ENCODE measurements at regions not wholly inside any gene's neighbourhood (a gene's known extent, or its start where the extent isn't known, plus 50 kb on each side); places are given as distances from the start of the nearest gene placed in this dataset.

DNA sequence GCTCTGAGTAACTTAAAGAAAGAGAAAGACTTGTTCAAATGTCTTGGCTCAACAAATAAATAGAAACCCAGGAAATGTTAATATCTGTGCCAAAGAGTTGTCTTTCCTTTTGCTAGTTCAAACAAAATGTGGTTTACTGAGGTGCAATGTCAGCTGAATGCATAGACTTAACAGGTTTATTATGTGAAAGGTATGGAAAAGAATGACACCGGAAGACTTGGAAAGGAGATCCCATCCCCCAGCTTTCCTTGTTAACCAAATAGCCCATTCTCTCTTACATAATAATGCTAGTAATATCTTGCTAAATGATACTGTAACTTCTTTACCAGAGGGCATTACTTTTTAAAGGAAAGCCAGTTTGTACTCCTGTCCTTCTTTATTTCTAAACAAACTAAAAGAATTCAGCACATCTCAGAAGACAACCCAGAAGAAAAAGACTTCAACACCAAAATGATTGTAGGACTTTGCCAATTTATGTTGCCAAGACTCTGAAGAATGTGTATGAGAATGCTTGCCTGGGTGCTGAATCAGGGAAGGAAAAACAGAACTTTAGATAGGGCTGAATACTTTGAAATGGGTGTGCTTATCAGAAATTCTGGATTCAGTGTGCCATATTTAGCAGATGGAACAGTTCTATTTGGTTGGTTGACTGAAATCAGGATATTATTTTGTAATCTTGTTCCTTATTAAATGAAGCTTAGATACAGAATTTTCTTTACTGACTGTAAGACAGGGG, 344.1 kb downstream of the TMEM38B start:
- TF ChIP-seq, protein P1, sequence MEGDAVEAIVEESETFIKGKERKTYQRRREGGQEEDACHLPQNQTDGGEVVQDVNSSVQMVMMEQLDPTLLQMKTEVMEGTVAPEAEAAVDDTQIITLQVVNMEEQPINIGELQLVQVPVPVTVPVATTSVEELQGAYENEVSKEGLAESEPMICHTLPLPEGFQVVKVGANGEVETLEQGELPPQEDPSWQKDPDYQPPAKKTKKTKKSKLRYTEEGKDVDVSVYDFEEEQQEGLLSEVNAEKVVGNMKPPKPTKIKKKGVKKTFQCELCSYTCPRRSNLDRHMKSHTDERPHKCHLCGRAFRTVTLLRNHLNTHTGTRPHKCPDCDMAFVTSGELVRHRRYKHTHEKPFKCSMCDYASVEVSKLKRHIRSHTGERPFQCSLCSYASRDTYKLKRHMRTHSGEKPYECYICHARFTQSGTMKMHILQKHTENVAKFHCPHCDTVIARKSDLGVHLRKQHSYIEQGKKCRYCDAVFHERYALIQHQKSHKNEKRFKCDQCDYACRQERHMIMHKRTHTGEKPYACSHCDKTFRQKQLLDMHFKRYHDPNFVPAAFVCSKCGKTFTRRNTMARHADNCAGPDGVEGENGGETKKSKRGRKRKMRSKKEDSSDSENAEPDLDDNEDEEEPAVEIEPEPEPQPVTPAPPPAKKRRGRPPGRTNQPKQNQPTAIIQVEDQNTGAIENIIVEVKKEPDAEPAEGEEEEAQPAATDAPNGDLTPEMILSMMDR (IDR thresholded peaks at IDR 0.05): no peak
- no peak for TF ChIP-seq POLR2A (IDR thresholded peaks at IDR 0.05)
- TF ChIP-seq EP300 (IDR thresholded peaks at IDR 0.05): no peak
- no peak for TF ChIP-seq POLR2AphosphoS5 (IDR thresholded peaks at IDR 0.05)
